ENCODE measurements at regions not wholly inside any gene's neighbourhood (a gene's known extent, or its start where the extent isn't known, plus 50 kb on each side); places are given as distances from the start of the nearest gene placed in this dataset.

- H3K27ac ChIP-seq (ENCODE audit: control insufficient read depth, insufficient read depth), result no peak overlapping the region
- H3K9ac ChIP-seq (ENCODE audit: control insufficient read depth, insufficient read depth, low read length), result no peak overlapping the region
- no peak overlapping the region for H2AFZ ChIP-seq (ENCODE audit: control insufficient read depth, low read depth, low read length)
- no peaks in the 10 kb centered on the region for H4K20me1 ChIP-seq (ENCODE audit: control insufficient read depth, insufficient read depth)
- H3K4me2 ChIP-seq (ENCODE audit: control insufficient read depth, insufficient read depth), result no peak overlapping the region
- SMC1A ChIA-PET (ENCODE audit: uncharacterized antibody, unreplicated experiment), result no interaction called here
- DNase-seq (ENCODE audit: low read depth, low spot score) (no peak), FAIRE-seq (no peak), ATAC-seq (no peak)
- TF ChIP-seq PML (IDR thresholded peaks at IDR 0.05; ENCODE audit: low read length) (no peak), SREBF1 (IDR thresholded peaks at IDR 0.05; ENCODE audit: low read length) (no peak), BCL11A (IDR thresholded peaks at IDR 0.05; ENCODE audit: low read depth, low read length) (no peak), E2F4 (IDR thresholded peaks at IDR 0.05; ENCODE audit: low read depth, low read length) (no peak), CHD1 (IDR thresholded peaks at IDR 0.05; ENCODE audit: low read depth, low read length) (no peak), DPF2 (IDR thresholded peaks at IDR 0.05) (no peak), MAX (IDR thresholded peaks at IDR 0.05; ENCODE audit: low read depth, low read length) (no peak), ZSCAN29 (IDR thresholded peaks at IDR 0.05) (no peak), BRCA1 (IDR thresholded peaks at IDR 0.05; ENCODE audit: low read depth, low read length) (no peak), ZNF592 (IDR thresholded peaks at IDR 0.05) (no peak), STAT1 (conservative IDR thresholded peaks at IDR 0.05) (no peak), WRNIP1 (IDR thresholded peaks at IDR 0.05; ENCODE audit: borderline replicate concordance, low read depth, low read length) (no peak), CHD2 (IDR thresholded peaks at IDR 0.05; ENCODE audit: borderline replicate concordance, low read depth, low read length) (no peak), TCF7 (IDR thresholded peaks at IDR 0.05; ENCODE audit: borderline replicate concordance) (no peak), POLR2AphosphoS5 (IDR thresholded peaks at IDR 0.05; ENCODE audit: low read length) (no peak), CBX5 (IDR thresholded peaks at IDR 0.05; ENCODE audit: low read depth) (no peak), LARP7 (IDR thresholded peaks at IDR 0.05) (no peak), ATF3 (IDR thresholded peaks at IDR 0.05; ENCODE audit: borderline replicate concordance, extremely low read depth, low read depth, low read length) (no peak), SP1 (IDR thresholded peaks at IDR 0.05; ENCODE audit: low read depth, low read length) (no peak), MTA2 (IDR thresholded peaks at IDR 0.05; ENCODE audit: low read depth) (no peak)
- intact Hi-C loops (cut with micrococcal nuclease; ENCODE audit: unreplicated experiment), result no loop called here
- WGBS (ENCODE audit: insufficient coverage, insufficient replicate concordance, low lambda C conversion rate, missing lambda C conversion rate), result 14% methylated on average over 1 of the region's 1 CpG
- no peak overlapping the region for H3K4me3 ChIP-seq
- CTCF ChIA-PET, result no interaction called here
- H3K36me3 ChIP-seq (ENCODE audit: control insufficient read depth in 2 of 2, insufficient read depth in 2 of 2, low read length in 1 of 2), result no peaks in the 10 kb centered on the region
- in situ Hi-C loops (cut with MboI), result no loop called here
- H3K9me3 ChIP-seq (replicated peaks; ENCODE audit: control insufficient read depth, insufficient read depth, low read length), result no peaks in the 10 kb centered on the region
- no peaks in the 10 kb centered on the region for H3K79me2 ChIP-seq (ENCODE audit: control insufficient read depth, insufficient read depth, low read length)
- no peaks in the 10 kb centered on the region for H3K4me1 ChIP-seq (ENCODE audit: control insufficient read depth, insufficient read depth, low read length)
- POLR2A ChIA-PET, result no interaction called here
- RAD21 ChIA-PET (ENCODE audit: unreplicated experiment), result no interaction called here
- BruUV-seq (replicated peaks), result no TSS peak
- no peaks in the 10 kb centered on the region for H3K27me3 ChIP-seq (replicated peaks in 1 of 2; ENCODE audit: control insufficient read depth in 2 of 2, insufficient read depth in 2 of 2, low read length in 1 of 2)
These were observed 390.4 kb downstream of the SH3GL2 start for GRCh38 chr9:17969232-17969631.
